ENCODE measurements at regions not wholly inside any gene's neighbourhood (a gene's known extent, or its start where the extent isn't known, plus 50 kb on each side); places are given as distances from the start of the nearest gene placed in this dataset.

- WGBS (ENCODE audit: low lambda C conversion rate), result 49% methylated on average over 6 of the region's 7 CpGs
- Histone ChIP-seq H3K4me2 (ENCODE audit: low read depth, low read length) (0 out of 2 replicates have a peak overlapping the region, but pooled peaks have one; percentile 20), H3K4me3 (replicated peaks in 1 of 3; ENCODE audit: insufficient read depth in 1 of 3, low read depth in 2 of 3, low read length in 3 of 3) (no peak overlapping the region), H3K9ac (ENCODE audit: insufficient read depth, low read depth, low read length) (no peak overlapping the region), H3K27ac (ENCODE audit: extremely low read length, insufficient read depth, low read length) (no peak overlapping the region), H3K79me2 (ENCODE audit: insufficient read depth, low read length) (no peaks in the 10 kb centered on the region), H3K27me3 (ENCODE audit: control insufficient read depth in 1 of 2, insufficient read depth in 2 of 2, low read length in 2 of 2) (no peaks in the 10 kb centered on the region), H3K4me1 (ENCODE audit: insufficient read depth, low read length) (peaks cover 78% of the 10 kb centered on the region), H3K36me3 (replicated peaks in 1 of 2; ENCODE audit: control insufficient read depth in 1 of 2, insufficient read depth in 2 of 2, low read length in 2 of 2) (no peaks in the 10 kb centered on the region), H4K20me1 (ENCODE audit: insufficient read depth, low read length) (no peaks in the 10 kb centered on the region), H3K9me3 (ENCODE audit: low read length) (no peaks in the 10 kb centered on the region), H2AFZ (ENCODE audit: low read length) (no peak overlapping the region)
- DNase-seq (ENCODE audit: low spot score) (no peak), ATAC-seq (peak; percentile 8; the same call in 2 of the 3 replicates), FAIRE-seq (no peak)
- CTCF ChIA-PET (ENCODE audit: low intra/inter-chr PET ratio, low total read pairs), result no interaction called here
- no TSS peak for BruUV-seq (replicated peaks)
- intact Hi-C loops (cut with micrococcal nuclease; ENCODE audit: unreplicated experiment), result no loop called here
- in situ Hi-C loops (cut with HindIII; ENCODE audit: extremely low pct_ligation_motif_present, low pct_unique_long_range_greater_than_20kb), result no loop called here
- POLR2A ChIA-PET, result interaction anchor here (3.3 kb wide), 1 partner anchor 26 kb away, joined by 9 read pairs; no protein-coding TSS in a partner anchor
- TF ChIP-seq CCAR2 (optimal IDR thresholded peaks at IDR 0.05; ENCODE audit: low read depth, low read length) (no peak), HNRNPK (IDR thresholded peaks at IDR 0.05; ENCODE audit: low read depth, low read length, poor library complexity, severe bottlenecking) (no peak), NFKBIZ (CRISPR knock-in tag; IDR thresholded peaks at IDR 0.05) (no peak), SSRP1 (CRISPR knock-in tag; IDR thresholded peaks at IDR 0.05) (no peak), ZNF772 (CRISPR knock-in tag; IDR thresholded peaks at IDR 0.05) (no peak), FLYWCH1 (CRISPR knock-in tag; IDR thresholded peaks at IDR 0.05) (no peak), ZNF335 (CRISPR knock-in tag; IDR thresholded peaks at IDR 0.05) (no peak), CREM (IDR thresholded peaks at IDR 0.05) (no peak), CREM (CRISPR knock-in tag; IDR thresholded peaks at IDR 0.05) (no peak), KAT2B (IDR thresholded peaks at IDR 0.05; ENCODE audit: borderline replicate concordance, low read depth, low read length) (no peak), DMAP1 (CRISPR knock-in tag; IDR thresholded peaks at IDR 0.05) (no peak), ZNF282 (IDR thresholded peaks at IDR 0.05; ENCODE audit: partially characterized antibody) (no peak), HNF4G (IDR thresholded peaks at IDR 0.05; ENCODE audit: borderline replicate concordance, low read depth, low read length) (no peak), HNF4G (CRISPR knock-in tag; IDR thresholded peaks at IDR 0.05; ENCODE audit: borderline replicate concordance, low read depth) (no peak), CEBPG (CRISPR knock-in tag; IDR thresholded peaks at IDR 0.05) (peak; percentile 37; the same call in 1 of the 2 replicates), ISX (CRISPR knock-in tag; conservative IDR thresholded peaks at IDR 0.05) (no peak), PRMT3 (CRISPR knock-in tag; IDR thresholded peaks at IDR 0.05; ENCODE audit: borderline replicate concordance, low read depth) (0 out of 2 replicates have a peak, but pooled peaks have one; percentile 31), ZNF263 (CRISPR knock-in tag; IDR thresholded peaks at IDR 0.05) (0 out of 2 replicates have a peak, but pooled peaks have one; percentile 42), SNAPC2 (CRISPR knock-in tag; IDR thresholded peaks at IDR 0.05) (no peak), ATF7-NPFF (CRISPR knock-in tag; IDR thresholded peaks at IDR 0.05; ENCODE audit: low read depth) (no peak), ZBTB44 (CRISPR knock-in tag; IDR thresholded peaks at IDR 0.05) (no peak), SIN3B (IDR thresholded peaks at IDR 0.05; ENCODE audit: low read length) (no peak)
- TF ChIP-seq, protein P1, sequence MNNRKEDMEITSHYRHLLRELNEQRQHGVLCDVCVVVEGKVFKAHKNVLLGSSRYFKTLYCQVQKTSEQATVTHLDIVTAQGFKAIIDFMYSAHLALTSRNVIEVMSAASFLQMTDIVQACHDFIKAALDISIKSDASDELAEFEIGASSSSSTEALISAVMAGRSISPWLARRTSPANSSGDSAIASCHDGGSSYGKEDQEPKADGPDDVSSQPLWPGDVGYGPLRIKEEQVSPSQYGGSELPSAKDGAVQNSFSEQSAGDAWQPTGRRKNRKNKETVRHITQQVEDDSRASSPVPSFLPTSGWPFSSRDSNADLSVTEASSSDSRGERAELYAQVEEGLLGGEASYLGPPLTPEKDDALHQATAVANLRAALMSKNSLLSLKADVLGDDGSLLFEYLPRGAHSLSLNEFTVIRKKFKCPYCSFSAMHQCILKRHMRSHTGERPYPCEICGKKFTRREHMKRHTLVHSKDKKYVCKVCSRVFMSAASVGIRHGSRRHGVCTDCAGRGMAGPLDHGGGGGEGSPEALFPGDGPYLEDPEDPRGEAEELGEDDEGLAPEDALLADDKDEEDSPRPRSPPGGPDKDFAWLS (CRISPR knock-in tag; IDR thresholded peaks at IDR 0.05; ENCODE audit: borderline replicate concordance), result no peak
Observed at GRCh38 chr5:135130261-135131215, 96.5 kb upstream of the PITX1 start.

Measured in HepG2 (cell line).